ENCODE measurements at regions not wholly inside any gene's neighbourhood (a gene's known extent, or its start where the extent isn't known, plus 50 kb on each side); places are given as distances from the start of the nearest gene placed in this dataset.
"Not testable (repeated sequence)": the region's sequence is repeated elsewhere in the genome, so short reads cannot be mapped to it uniquely, and the experiment has no call there.

DNA sequence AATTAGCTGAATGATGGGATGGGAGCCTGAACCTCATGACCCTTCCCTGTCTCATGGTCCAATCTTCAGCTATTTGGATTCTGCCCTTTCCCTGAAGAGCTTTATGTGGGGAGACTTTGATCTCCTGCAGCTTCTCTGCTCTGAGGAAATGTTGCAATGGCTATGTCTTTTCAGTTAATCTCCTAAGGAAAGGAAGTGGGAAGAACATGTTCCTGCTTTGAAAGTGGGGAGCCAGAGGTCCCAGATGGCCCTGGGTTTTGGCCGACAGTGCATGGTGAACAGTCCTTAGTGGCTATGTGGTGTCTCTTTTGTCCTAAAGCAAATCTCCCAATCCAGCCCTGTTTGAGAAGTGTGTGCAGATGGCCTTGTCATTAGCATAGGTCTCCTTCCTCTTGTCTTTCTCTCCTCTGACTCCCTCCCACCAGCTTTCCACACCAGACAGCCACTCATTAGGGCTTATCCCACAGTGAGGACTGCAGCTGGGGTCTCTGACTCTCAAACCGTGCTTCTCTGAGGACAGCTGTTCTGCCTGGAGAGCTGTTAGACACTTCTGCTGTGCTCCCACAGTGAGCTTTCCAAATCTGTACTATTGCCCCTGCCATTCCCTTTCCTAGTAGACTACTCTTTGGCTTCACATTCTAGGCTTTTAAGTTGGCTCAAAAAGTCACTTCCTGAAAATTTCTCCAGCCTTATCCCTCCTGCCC, 365.8 kb upstream of the UMPS start:
- ChIA-PET CTCF (no interaction called here), POLR2A (no interaction called here)
- Histone ChIP-seq H3K9me3 (ENCODE audit: control insufficient read depth, insufficient read depth, low read depth, low read length) (no peaks in the 10 kb centered on the region), H3K27me3 (ENCODE audit: control insufficient read depth, insufficient read depth, low read length) (no peaks in the 10 kb centered on the region), H3K4me3 (ENCODE audit: low read depth in 2 of 2, low read length in 2 of 2) (no peak overlapping the region), H3K27ac (ENCODE audit: low read length) (no peak overlapping the region), H3K4me1 (ENCODE audit: control insufficient read depth, insufficient read depth, low read length) (no peaks in the 10 kb centered on the region), H3K36me3 (ENCODE audit: control insufficient read depth, insufficient read depth, low read length) (no peaks in the 10 kb centered on the region)
- ATAC-seq (no peak), DNase-seq (ENCODE audit: low read depth, low spot score) (no peak)
- BruUV-seq (replicated peaks), result no TSS peak
- no peak for TF ChIP-seq SIN3A (IDR thresholded peaks at IDR 0.05; ENCODE audit: borderline replicate concordance, insufficient read depth, low read depth, low read length)
- TF ChIP-seq POLR2AphosphoS5 (IDR thresholded peaks at IDR 0.05; ENCODE audit: low read depth, low read length), result no peak
- no peak for TF ChIP-seq TCF7L2 (IDR thresholded peaks at IDR 0.05; ENCODE audit: low read depth, low read length)
- TF ChIP-seq, protein P1, sequence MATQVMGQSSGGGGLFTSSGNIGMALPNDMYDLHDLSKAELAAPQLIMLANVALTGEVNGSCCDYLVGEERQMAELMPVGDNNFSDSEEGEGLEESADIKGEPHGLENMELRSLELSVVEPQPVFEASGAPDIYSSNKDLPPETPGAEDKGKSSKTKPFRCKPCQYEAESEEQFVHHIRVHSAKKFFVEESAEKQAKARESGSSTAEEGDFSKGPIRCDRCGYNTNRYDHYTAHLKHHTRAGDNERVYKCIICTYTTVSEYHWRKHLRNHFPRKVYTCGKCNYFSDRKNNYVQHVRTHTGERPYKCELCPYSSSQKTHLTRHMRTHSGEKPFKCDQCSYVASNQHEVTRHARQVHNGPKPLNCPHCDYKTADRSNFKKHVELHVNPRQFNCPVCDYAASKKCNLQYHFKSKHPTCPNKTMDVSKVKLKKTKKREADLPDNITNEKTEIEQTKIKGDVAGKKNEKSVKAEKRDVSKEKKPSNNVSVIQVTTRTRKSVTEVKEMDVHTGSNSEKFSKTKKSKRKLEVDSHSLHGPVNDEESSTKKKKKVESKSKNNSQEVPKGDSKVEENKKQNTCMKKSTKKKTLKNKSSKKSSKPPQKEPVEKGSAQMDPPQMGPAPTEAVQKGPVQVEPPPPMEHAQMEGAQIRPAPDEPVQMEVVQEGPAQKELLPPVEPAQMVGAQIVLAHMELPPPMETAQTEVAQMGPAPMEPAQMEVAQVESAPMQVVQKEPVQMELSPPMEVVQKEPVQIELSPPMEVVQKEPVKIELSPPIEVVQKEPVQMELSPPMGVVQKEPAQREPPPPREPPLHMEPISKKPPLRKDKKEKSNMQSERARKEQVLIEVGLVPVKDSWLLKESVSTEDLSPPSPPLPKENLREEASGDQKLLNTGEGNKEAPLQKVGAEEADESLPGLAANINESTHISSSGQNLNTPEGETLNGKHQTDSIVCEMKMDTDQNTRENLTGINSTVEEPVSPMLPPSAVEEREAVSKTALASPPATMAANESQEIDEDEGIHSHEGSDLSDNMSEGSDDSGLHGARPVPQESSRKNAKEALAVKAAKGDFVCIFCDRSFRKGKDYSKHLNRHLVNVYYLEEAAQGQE (IDR thresholded peaks at IDR 0.05; ENCODE audit: insufficient read depth in 1 of 2, low read depth in 2 of 2, low read length in 1 of 2), result no peak
- TF ChIP-seq, protein P2, sequence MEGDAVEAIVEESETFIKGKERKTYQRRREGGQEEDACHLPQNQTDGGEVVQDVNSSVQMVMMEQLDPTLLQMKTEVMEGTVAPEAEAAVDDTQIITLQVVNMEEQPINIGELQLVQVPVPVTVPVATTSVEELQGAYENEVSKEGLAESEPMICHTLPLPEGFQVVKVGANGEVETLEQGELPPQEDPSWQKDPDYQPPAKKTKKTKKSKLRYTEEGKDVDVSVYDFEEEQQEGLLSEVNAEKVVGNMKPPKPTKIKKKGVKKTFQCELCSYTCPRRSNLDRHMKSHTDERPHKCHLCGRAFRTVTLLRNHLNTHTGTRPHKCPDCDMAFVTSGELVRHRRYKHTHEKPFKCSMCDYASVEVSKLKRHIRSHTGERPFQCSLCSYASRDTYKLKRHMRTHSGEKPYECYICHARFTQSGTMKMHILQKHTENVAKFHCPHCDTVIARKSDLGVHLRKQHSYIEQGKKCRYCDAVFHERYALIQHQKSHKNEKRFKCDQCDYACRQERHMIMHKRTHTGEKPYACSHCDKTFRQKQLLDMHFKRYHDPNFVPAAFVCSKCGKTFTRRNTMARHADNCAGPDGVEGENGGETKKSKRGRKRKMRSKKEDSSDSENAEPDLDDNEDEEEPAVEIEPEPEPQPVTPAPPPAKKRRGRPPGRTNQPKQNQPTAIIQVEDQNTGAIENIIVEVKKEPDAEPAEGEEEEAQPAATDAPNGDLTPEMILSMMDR (IDR thresholded peaks at IDR 0.05), result no peak
- in situ Hi-C loops (cut with HindIII; ENCODE audit: low pct_unique_long_range_greater_than_20kb, low sequenced_read_pairs), result no loop called here
- intact Hi-C loops (cut with micrococcal nuclease; ENCODE audit: unreplicated experiment), result no loop called here

DNA sequence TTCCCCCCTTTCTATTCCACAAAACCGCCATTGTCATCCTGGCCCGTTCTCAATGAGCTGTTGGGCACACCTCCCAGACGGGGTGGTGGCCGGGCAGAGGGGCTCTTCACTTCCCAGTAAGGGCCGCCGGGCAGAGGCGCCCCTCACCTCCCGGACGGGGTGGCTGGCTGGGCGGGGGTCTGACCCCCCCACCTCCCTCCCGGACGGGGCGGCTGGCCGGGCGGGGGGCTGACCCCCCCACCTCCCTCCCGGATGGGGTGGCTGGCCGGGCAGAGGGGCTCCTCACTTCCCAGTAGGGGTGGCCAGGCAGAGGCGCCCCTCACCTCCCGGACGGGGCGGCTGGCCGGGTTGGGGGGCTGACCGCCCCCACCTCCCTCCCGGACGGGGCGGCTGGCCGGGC, 363.6 kb upstream of the UMPS start:
- H3K4me3 ChIP-seq (ENCODE audit: low read depth in 2 of 2, low read length in 2 of 2); H3K27me3 ChIP-seq (ENCODE audit: control insufficient read depth, insufficient read depth, low read length); CTCF ChIA-PET; DNase-seq (ENCODE audit: low read depth, low spot score); intact Hi-C loops (cut with micrococcal nuclease; ENCODE audit: unreplicated experiment); H3K4me1 ChIP-seq (ENCODE audit: control insufficient read depth, insufficient read depth, low read length); ATAC-seq; H3K27ac ChIP-seq (ENCODE audit: low read length); BruUV-seq (replicated peaks); H3K36me3 ChIP-seq (ENCODE audit: control insufficient read depth, insufficient read depth, low read length); H3K9me3 ChIP-seq (ENCODE audit: control insufficient read depth, insufficient read depth, low read depth, low read length); in situ Hi-C loops (cut with HindIII; ENCODE audit: low pct_unique_long_range_greater_than_20kb, low sequenced_read_pairs); POLR2A ChIA-PET: not testable (repeated sequence)

DNA sequence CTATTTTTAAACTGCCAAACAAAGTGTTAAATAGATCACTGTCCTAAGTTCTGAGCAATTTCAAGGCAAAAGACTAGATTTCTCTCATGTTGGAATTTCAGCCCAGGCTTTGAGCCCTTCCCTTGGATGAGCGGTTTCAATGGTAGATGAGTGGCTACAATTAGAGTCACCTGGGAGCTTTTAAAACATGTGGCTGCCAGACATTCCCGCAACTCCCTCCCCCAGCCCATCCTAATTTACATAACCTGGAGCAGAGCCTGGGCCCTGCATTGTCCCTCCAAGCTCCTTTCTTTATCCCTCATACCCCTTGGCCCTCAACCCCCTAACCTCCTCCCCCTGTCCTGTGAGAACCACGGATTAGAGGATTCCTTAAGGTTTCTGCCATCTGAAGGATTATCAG, 357.5 kb upstream of the UMPS start:
- H3K4me3 ChIP-seq (ENCODE audit: low read depth in 2 of 2, low read length in 2 of 2), result no peak overlapping the region
- H3K27me3 ChIP-seq (ENCODE audit: control insufficient read depth, insufficient read depth, low read length), result peaks cover 11% of the 10 kb centered on the region
- ATAC-seq (no peak), DNase-seq (ENCODE audit: low read depth, low spot score) (no peak)
- ChIA-PET CTCF (no interaction called here), POLR2A (interaction anchor here (0.7 kb wide), 1 partner anchor 46 kb away, joined by 13 read pairs; no protein-coding TSS in a partner anchor)
- no peak overlapping the region for H3K27ac ChIP-seq (ENCODE audit: low read length)
- in situ Hi-C loops (cut with HindIII; ENCODE audit: low pct_unique_long_range_greater_than_20kb, low sequenced_read_pairs), result no loop called here
- H3K4me1 ChIP-seq (ENCODE audit: control insufficient read depth, insufficient read depth, low read length), result no peaks in the 10 kb centered on the region
- no TSS peak for BruUV-seq (replicated peaks)
- intact Hi-C loops (cut with micrococcal nuclease; ENCODE audit: unreplicated experiment), result no loop called here
- 0 out of 2 replicates have a peak, but pooled peaks cover 4% of the 10 kb centered on the region for H3K9me3 ChIP-seq (ENCODE audit: control insufficient read depth, insufficient read depth, low read depth, low read length)
- no peaks in the 10 kb centered on the region for H3K36me3 ChIP-seq (ENCODE audit: control insufficient read depth, insufficient read depth, low read length)
- TF ChIP-seq, protein P2 (IDR thresholded peaks at IDR 0.05), result no peak
- TF ChIP-seq SIN3A (IDR thresholded peaks at IDR 0.05; ENCODE audit: borderline replicate concordance, insufficient read depth, low read depth, low read length) (no peak), TCF7L2 (IDR thresholded peaks at IDR 0.05; ENCODE audit: low read depth, low read length) (no peak), POLR2AphosphoS5 (IDR thresholded peaks at IDR 0.05; ENCODE audit: low read depth, low read length) (no peak)
- TF ChIP-seq, protein P1 (IDR thresholded peaks at IDR 0.05; ENCODE audit: insufficient read depth in 1 of 2, low read depth in 2 of 2, low read length in 1 of 2), result no peak
